ENCODE measurements at regions not wholly inside any gene's neighbourhood (a gene's known extent, or its start where the extent isn't known, plus 50 kb on each side); places are given as distances from the start of the nearest gene placed in this dataset.

- TF ChIP-seq POLR2A (IDR thresholded peaks at IDR 0.05; ENCODE audit: low read length) (no peak), GATA1 (IDR thresholded peaks at IDR 0.05; ENCODE audit: low read depth, low read length) (no peak)
These were observed 1107.4 kb downstream of the DTWD2 start for GRCh38 chr5:117880932-117881331.
